ENCODE measurements at regions not wholly inside any gene's neighbourhood (a gene's known extent, or its start where the extent isn't known, plus 50 kb on each side); places are given as distances from the start of the nearest gene placed in this dataset.

GRCh38 chr1:29961293-29962059 is 725.2 kb downstream of the PTPRU start:
- Mint-ChIP-seq H3K4me1 (peaks cover 4% of the 10 kb centered on the region), H3K9me3 (no peaks in the 10 kb centered on the region), H3K4me3 (no peak overlapping the region), H3K27ac (no peak overlapping the region), H3K36me3 (ENCODE audit: low read depth) (no peaks in the 10 kb centered on the region), H3K27me3 (ENCODE audit: insufficient read depth) (peaks cover 2% of the 10 kb centered on the region)
- Histone ChIP-seq H3K9me3 (ENCODE audit: control insufficient read depth, low read length) (no peaks in the 10 kb centered on the region), H3K27ac (ENCODE audit: low read depth, low read length) (peak overlapping the region; percentile 3), H3K27me3 (ENCODE audit: control insufficient read depth, insufficient read depth, low read length, poor library complexity, severe bottlenecking) (no peaks in the 10 kb centered on the region), H3K36me3 (ENCODE audit: control insufficient read depth, insufficient read depth, low read length) (no peaks in the 10 kb centered on the region), H3K9ac (ENCODE audit: extremely low read depth, low read length, poor library complexity, severe bottlenecking) (no peak overlapping the region), H3K4me1 (ENCODE audit: control insufficient read depth, insufficient read depth, low read length) (peaks cover 5% of the 10 kb centered on the region), H3K4me3 (ENCODE audit: low read length) (no peak overlapping the region)
- peak; percentile 36 for DNase-seq
- WGBS, 2 experiments (ENCODE audit: insufficient coverage in 1 of 2, insufficient read length in 1 of 2), result 90 to 91% methylated on average over 7 to 8 of the region's 8 CpGs
- no peak for TF ChIP-seq CTCF (conservative IDR thresholded peaks at IDR 0.05)

GRCh38 chr1:29960876-29961275 is 724.6 kb downstream of the PTPRU start:
- H3K9ac ChIP-seq (ENCODE audit: extremely low read depth, low read length, poor library complexity, severe bottlenecking), result no peak overlapping the region
- no peak overlapping the region for H3K27ac Mint-ChIP-seq
- H3K4me1 Mint-ChIP-seq, result peaks cover 4% of the 10 kb centered on the region
- DNase-seq, result peak; percentile 67
- H3K4me1 ChIP-seq (ENCODE audit: control insufficient read depth, insufficient read depth, low read length), result peaks cover 5% of the 10 kb centered on the region
- no peaks in the 10 kb centered on the region for H3K36me3 ChIP-seq (ENCODE audit: control insufficient read depth, insufficient read depth, low read length)
- WGBS, 2 experiments (ENCODE audit: insufficient coverage in 1 of 2, insufficient read length in 1 of 2), result 78 to 80% methylated on average over 5 to 10 of the region's 10 CpGs
- no peaks in the 10 kb centered on the region for H3K27me3 ChIP-seq (ENCODE audit: control insufficient read depth, insufficient read depth, low read length, poor library complexity, severe bottlenecking)
- no peak for TF ChIP-seq CTCF (conservative IDR thresholded peaks at IDR 0.05)
- H3K27ac ChIP-seq (ENCODE audit: low read depth, low read length), result peak overlapping the region; percentile 3
- no peak overlapping the region for H3K4me3 Mint-ChIP-seq
- no peaks in the 10 kb centered on the region for H3K9me3 Mint-ChIP-seq
- H3K4me3 ChIP-seq (ENCODE audit: low read length), result no peak overlapping the region
- no peaks in the 10 kb centered on the region for H3K36me3 Mint-ChIP-seq (ENCODE audit: low read depth)
- H3K27me3 Mint-ChIP-seq (ENCODE audit: insufficient read depth), result peaks cover 2% of the 10 kb centered on the region
- H3K9me3 ChIP-seq (ENCODE audit: control insufficient read depth, low read length), result no peaks in the 10 kb centered on the region

DNA sequence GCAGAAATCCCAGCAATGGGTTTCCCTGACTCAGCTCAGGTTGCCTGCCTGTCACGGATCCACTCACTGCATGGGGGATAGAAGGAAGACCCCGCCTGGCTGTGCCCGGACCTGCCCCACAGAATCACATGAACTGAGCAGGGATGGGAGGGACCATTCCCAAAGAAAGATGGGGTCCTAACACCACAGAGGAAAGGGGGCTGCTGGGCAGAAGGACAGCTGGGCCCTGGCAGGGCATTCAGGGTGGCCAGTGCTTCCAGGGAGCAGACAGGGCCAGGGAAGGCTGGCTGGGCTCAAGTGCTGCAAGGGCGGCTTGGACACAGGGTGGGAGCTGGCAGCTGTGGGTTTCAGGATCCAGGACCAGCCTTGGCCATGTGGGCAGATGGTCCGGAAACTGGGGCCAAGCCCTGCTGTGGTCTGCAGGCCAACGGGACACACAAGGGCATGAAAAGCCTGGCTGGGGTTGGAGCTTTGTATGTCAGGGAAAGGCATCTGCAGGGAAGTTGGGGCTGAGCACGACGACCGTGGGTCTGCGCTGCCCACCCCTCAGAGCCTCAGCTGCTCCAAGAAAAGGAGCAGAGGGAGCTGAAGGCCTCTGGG is 723.9 kb downstream of the PTPRU start:
- peaks cover 4% of the 10 kb centered on the region for H3K4me1 Mint-ChIP-seq
- 89 to 98% methylated on average over 4 to 10 of the region's 10 CpGs for whole genome bisulfite sequencing, 2 experiments (ENCODE audit: insufficient coverage in 1 of 2, insufficient read length in 1 of 2)

More for the DNA sequence above, 723.9 kb downstream of the PTPRU start:
- Histone ChIP-seq H3K27ac (ENCODE audit: low read depth, low read length) (peak overlapping the region; percentile 3), H3K4me1 (ENCODE audit: control insufficient read depth, insufficient read depth, low read length) (peaks cover 5% of the 10 kb centered on the region), H3K9me3 (ENCODE audit: control insufficient read depth, low read length) (no peaks in the 10 kb centered on the region), H3K9ac (ENCODE audit: extremely low read depth, low read length, poor library complexity, severe bottlenecking) (no peak overlapping the region), H3K4me3 (ENCODE audit: low read length) (no peak overlapping the region), H3K36me3 (ENCODE audit: control insufficient read depth, insufficient read depth, low read length) (no peaks in the 10 kb centered on the region), H3K27me3 (ENCODE audit: control insufficient read depth, insufficient read depth, low read length, poor library complexity, severe bottlenecking) (no peaks in the 10 kb centered on the region)
- Mint-ChIP-seq H3K4me3 (no peak overlapping the region), H3K27me3 (ENCODE audit: insufficient read depth) (peaks cover 2% of the 10 kb centered on the region), H3K27ac (no peak overlapping the region), H3K36me3 (ENCODE audit: low read depth) (no peaks in the 10 kb centered on the region), H3K9me3 (no peaks in the 10 kb centered on the region)
- peak; percentile 34 for DNase-seq
- TF ChIP-seq CTCF (conservative IDR thresholded peaks at IDR 0.05), result no peak

Data from endodermal cell (in vitro differentiated cells).